Ascending aorta (tissue), 2 donors: ENCODE measurements at regions not wholly inside any gene's neighbourhood (a gene's known extent, or its start where the extent isn't known, plus 50 kb on each side); places are given as distances from the start of the nearest gene placed in this dataset.
A peak's percentile ranks its signal among the peaks of the same experiment; 100 is the strongest.

Experiments
- DNase-seq, 2 donors: peaks; one replicate each; pipeline ENCODE4 v3.0.0-alpha.2; 2019; ENCODE audit warnings: low spot score in 2 of 2
- H3K27ac ChIP-seq, 2 donors: fragments of 200-600 bp; sonication (generic); one replicate each; pipeline ENCODE4 v1.5.1; 2016 to 2017; ENCODE audit warnings: mild to moderate bottlenecking in 1 of 2
- H3K27me3 ChIP-seq: fragments of 200-600 bp; sonication (generic); one replicate; pipeline ENCODE4 v1.5.1; 2017
- H3K36me3 ChIP-seq, 2 donors: fragments of 200-600 bp; sonication (generic); one replicate each; pipeline ENCODE4 v1.5.1; 2016
- H3K4me1 ChIP-seq, 2 donors: fragments of 200-600 bp; sonication (generic); one replicate each; pipeline ENCODE4 v1.5.1; 2016 to 2017; ENCODE audit warnings: mild to moderate bottlenecking in 1 of 2
- H3K4me3 ChIP-seq, 2 donors: fragments of 200-600 bp; sonication (generic); one replicate each; pipeline ENCODE4 v1.5.1; 2016 to 2017; ENCODE audit warnings: mild to moderate bottlenecking in 1 of 2
- H3K9me3 ChIP-seq, 2 donors: fragments of 200-600 bp; sonication (generic); one replicate each; pipeline ENCODE4 v1.5.1; 2016
- intact Hi-C: fragments of 100-400 bp; cut with DNase I; formaldehyde crosslinking; loops from one replicate; pipeline ENCODE4 v1.15.1; 2023
- TF ChIP-seq, protein P1 (sequence below), 3 experiments: fragments of 200-600 bp in 2 of 3; fragments of 450-650 bp in 1 of 3; sonication (generic) in 2 of 3; IDR thresholded peaks; one replicate each; pipeline ENCODE4 v1.5.1; 2016 to 2019; ENCODE audit warnings: antibody characterized with exemption in 3 of 3, mild to moderate bottlenecking in 1 of 3, moderate library complexity in 1 of 3

DNA sequence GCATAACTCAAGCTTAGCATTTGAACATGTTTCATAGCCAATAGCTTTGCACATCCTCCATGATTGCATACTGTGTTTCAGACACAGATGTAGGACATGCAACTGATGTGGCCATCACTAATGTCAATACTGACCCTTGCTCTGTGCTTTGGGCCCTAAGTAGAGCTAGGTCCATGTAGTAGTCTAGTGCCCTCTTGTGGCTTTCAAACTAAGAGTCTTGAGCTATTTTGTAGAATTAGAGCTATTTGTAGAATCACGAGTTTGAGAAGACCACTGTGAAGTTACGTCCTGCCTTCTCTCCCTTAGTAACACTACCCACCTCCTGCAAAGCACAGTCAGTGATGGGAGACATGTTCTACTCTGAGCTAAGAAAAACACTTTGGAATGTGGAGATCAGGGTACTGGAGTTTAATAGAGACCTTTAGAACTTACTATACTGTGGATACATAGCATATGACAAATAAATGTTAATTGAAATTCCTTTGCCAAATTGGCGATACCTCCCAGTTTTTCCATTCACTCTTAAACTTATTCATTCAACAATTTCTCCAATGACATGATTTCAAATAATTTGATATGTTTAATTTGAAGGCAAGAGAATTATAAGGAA is 306.5 kb upstream of the TNP1 start:
- intact Hi-C loops = loop anchor here (1.0 to 10.0 kb wide), 4 partner anchors 344 to 548 kb away; no protein-coding TSS in a partner anchor

DNA sequence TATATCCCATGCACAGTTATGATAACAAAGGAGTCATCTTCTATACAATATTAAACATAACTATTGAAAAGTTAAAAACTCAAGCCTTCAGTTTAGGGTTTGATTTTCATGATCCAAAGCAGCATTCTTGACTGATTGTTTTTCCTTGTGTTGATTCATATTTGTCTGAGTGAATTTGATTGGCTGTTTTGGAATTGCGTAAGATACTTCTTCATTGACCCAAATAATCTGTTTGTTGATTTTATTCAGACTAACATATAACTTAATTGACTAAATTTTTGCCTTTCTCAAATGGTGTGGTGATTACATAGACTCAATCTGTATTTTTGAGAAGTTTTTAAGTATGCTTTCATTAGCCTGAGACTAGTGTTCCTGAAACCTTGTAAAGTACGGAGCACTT is 305.7 kb upstream of the TNP1 start:
- no peaks in the 10 kb centered on the region for H3K9me3 ChIP-seq
- H3K36me3 ChIP-seq = no peaks in the 10 kb centered on the region
- peaks cover 0 to 10% of the 10 kb centered on the region in 2 donors for H3K4me1 ChIP-seq
- no peak overlapping the region for H3K27ac ChIP-seq
- no peaks in the 10 kb centered on the region for H3K27me3 ChIP-seq
- DNase-seq = no peak
- intact Hi-C loops = loop anchor here (5.0 to 10.0 kb wide), 2 partner anchors 483 to 549 kb away; no protein-coding TSS in a partner anchor
- TF ChIP-seq, protein P1, sequence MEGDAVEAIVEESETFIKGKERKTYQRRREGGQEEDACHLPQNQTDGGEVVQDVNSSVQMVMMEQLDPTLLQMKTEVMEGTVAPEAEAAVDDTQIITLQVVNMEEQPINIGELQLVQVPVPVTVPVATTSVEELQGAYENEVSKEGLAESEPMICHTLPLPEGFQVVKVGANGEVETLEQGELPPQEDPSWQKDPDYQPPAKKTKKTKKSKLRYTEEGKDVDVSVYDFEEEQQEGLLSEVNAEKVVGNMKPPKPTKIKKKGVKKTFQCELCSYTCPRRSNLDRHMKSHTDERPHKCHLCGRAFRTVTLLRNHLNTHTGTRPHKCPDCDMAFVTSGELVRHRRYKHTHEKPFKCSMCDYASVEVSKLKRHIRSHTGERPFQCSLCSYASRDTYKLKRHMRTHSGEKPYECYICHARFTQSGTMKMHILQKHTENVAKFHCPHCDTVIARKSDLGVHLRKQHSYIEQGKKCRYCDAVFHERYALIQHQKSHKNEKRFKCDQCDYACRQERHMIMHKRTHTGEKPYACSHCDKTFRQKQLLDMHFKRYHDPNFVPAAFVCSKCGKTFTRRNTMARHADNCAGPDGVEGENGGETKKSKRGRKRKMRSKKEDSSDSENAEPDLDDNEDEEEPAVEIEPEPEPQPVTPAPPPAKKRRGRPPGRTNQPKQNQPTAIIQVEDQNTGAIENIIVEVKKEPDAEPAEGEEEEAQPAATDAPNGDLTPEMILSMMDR (IDR thresholded peaks at IDR 0.05) = no peak
- H3K4me3 ChIP-seq = no peak overlapping the region

More for the DNA sequence above, 306.5 kb upstream of the TNP1 start:
- TF ChIP-seq, protein P1 (IDR thresholded peaks at IDR 0.05) = peak; percentile 44 to 64 (median 53)
- no peak overlapping the region for H3K27ac ChIP-seq
- no peak overlapping the region for H3K4me3 ChIP-seq
- DNase-seq = no peak
- peaks cover 0 to 10% of the 10 kb centered on the region in 2 donors for H3K4me1 ChIP-seq
- H3K36me3 ChIP-seq = no peaks in the 10 kb centered on the region
- no peaks in the 10 kb centered on the region for H3K9me3 ChIP-seq
- H3K27me3 ChIP-seq = no peaks in the 10 kb centered on the region

DNA sequence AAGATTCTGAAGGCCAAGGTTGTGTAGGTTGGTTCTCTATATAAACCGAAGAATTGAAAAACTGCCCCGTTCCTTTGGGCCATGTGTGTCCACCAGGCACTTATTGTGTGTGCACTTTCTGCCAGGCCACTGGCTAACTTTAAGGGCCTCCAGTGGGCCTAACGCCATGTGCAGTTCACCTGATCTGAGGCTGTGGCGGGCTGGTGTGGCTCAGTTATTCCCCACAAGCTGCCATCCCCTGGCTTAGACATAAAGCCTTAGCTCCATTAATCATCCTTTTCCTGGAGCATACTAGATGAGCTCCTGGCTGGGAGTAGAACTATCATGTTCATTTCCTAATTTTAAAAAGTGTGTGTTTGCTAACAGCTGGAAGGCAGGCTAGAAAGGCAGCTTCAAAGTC is 304.1 kb upstream of the TNP1 start:
- Histone ChIP-seq H3K27me3 (no peaks in the 10 kb centered on the region), H3K36me3 (no peaks in the 10 kb centered on the region), H3K27ac (no peak overlapping the region), H3K4me1 (peaks cover 0 to 10% of the 10 kb centered on the region in 2 donors), H3K4me3 (no peak overlapping the region), H3K9me3 (no peaks in the 10 kb centered on the region)
- TF ChIP-seq, protein P1 (IDR thresholded peaks at IDR 0.05) = no peak
- no peak for DNase-seq
- intact Hi-C loops = loop anchor here (10.0 kb wide), 1 partner anchor 551 kb away; no protein-coding TSS in a partner anchor

DNA sequence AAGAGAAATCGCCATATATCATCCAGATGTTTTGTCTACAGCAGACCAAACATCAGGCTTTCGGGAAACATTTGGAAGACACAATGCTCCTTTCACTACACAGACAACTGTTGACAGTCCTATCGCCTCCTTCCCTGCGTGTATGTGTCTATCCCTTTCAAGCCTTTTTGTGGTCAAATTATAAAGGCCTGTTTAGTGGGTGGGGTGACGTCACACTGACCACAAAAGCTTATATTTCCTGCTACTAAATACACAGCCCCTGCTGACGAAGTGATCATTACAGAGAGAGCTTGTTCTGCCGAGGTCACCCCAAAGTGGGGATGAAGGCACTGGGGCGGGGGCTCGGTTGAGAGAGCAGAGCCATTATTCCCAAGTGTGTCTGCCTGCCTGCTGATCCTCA is 302.7 kb upstream of the TNP1 start:
- no peak for DNase-seq
- Histone ChIP-seq H3K27ac (no peak overlapping the region), H3K27me3 (no peaks in the 10 kb centered on the region), H3K36me3 (no peaks in the 10 kb centered on the region), H3K9me3 (no peaks in the 10 kb centered on the region), H3K4me1 (peaks cover 0 to 10% of the 10 kb centered on the region in 2 donors), H3K4me3 (no peak overlapping the region)
- TF ChIP-seq, protein P1 (IDR thresholded peaks at IDR 0.05) = no peak
- intact Hi-C loops = loop anchor here (10.0 kb wide), 1 partner anchor 552 kb away; no protein-coding TSS in a partner anchor

DNA sequence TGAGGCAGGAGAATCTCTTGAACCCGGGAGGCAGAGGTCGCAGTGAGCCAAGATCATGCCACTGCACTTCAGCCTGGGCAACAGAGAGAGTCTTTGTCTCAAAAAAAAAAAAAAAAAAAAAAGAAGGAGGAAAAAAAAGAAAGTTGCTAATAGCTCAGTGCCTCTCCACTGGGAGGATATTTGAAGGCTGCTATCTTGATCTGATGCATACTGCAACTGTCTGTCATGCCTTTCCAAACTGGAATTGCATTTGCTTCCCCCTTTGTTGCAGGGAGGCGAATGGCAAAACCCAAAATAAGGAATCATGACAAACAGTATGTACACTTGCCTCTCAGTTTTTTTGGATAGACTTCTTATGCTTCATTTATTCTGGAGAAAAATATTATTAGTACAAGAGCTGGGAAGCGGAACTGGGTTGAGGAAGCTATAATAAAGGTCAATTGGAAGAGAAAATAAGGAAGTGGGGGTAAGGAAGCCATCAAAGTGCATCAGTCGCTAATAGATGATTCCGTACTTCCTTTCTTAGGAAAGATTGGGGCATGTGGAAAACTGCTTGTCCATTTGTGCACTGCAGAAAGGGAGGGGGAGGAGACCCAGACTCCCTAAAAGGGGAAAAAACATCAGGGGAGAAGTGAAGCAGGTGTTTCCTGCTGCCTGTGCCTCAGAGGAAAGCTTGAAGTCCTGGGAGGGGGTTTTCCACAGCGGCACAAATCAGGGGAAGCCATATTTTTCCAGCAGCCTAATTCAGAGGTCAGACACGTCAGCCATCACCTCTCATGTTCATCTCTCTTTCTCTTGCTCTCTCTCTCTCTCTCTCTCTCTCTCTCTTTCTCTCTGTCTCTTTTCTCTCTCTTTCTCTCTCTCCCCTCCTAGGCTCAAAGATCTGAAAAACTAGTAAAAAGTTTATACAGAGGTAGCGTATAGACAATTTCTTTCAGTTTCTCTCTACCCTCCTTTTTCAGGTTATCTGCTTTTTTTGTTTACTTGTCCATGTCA is 301.4 kb upstream of the TNP1 start:
- intact Hi-C loops = loop anchor here (10.0 kb wide), 1 partner anchor 554 kb away; no protein-coding TSS in a partner anchor
- Histone ChIP-seq H3K4me1 (peaks cover 0 to 8% of the 10 kb centered on the region in 2 donors), H3K27ac (no peak overlapping the region), H3K36me3 (no peaks in the 10 kb centered on the region), H3K4me3 (no peak overlapping the region), H3K9me3 (no peaks in the 10 kb centered on the region), H3K27me3 (no peaks in the 10 kb centered on the region)
- TF ChIP-seq, protein P1 (IDR thresholded peaks at IDR 0.05) = no peak
- no peak for DNase-seq
